OCI-LY3 (cell line): ENCODE measurements at regions not wholly inside any gene's neighbourhood (a gene's known extent, or its start where the extent isn't known, plus 50 kb on each side); places are given as distances from the start of the nearest gene placed in this dataset.
"Not testable (repeated sequence)": the region's sequence is repeated elsewhere in the genome, so short reads cannot be mapped to it uniquely, and the experiment has no call there.

ENCODE experiments used
- H2AFZ ChIP-seq: fragments of 200-600, 300-600 bp; shearing (Covaris generic); 2 replicates; pipeline ENCODE4 v1.6.0; 2014; ENCODE audit warnings: antibody characterized with exemption, low read depth, low read length
- H3K27ac ChIP-seq: fragments of 200-600, 300-600 bp; sonication (generic); 2 replicates; pipeline ENCODE4 v1.5.1; 2014; ENCODE audit warnings: mild to moderate bottlenecking, low read length, moderate library complexity, mixed read lengths
- H3K27me3 ChIP-seq: fragments of 200-600, 300-600 bp; sonication (generic); 2 replicates; pipeline ENCODE4 v1.6.1; 2014; ENCODE audit warnings: low read depth, low read length, mixed read lengths
- H3K36me3 ChIP-seq: fragments of 200-600, 300-600 bp; sonication (generic); replicated peaks from 2 replicates; pipeline ENCODE3; 2014; ENCODE audit warnings: low read depth, low read length, mixed read lengths
- H3K4me1 ChIP-seq: fragments of 300-600, 200-600 bp; sonication (generic); 2 replicates; pipeline ENCODE4 v1.6.1; 2014; ENCODE audit warnings: low read length, mixed read lengths
- H3K4me2 ChIP-seq: fragments of 200-600, 300-600 bp; sonication (generic); 2 replicates; pipeline ENCODE4 v1.6.1; 2014; ENCODE audit warnings: low read length, mixed read lengths
- H3K4me3 ChIP-seq: fragments of 300-600, 200-600 bp; sonication (generic); 2 replicates; pipeline ENCODE4 v1.5.1; 2014; ENCODE audit warnings: antibody characterized with exemption, mild to moderate bottlenecking, low read length, moderate library complexity
- H3K79me2 ChIP-seq: fragments of 300-600, 200-600 bp; shearing (Covaris generic); 2 replicates; pipeline ENCODE4 v1.6.1; 2014; ENCODE audit warnings: mild to moderate bottlenecking, low read length, mixed read lengths
- H3K9ac ChIP-seq: fragments of 300-600, 200-600 bp; shearing (Covaris generic); 2 replicates; pipeline ENCODE4 v1.6.0; 2014; ENCODE audit warnings: mild to moderate bottlenecking, low read length, moderate library complexity
- H3K9me3 ChIP-seq: fragments of 200-600, 300-600 bp; shearing (Covaris generic); 2 replicates; pipeline ENCODE4 v1.6.1; 2014; ENCODE audit warnings: low read length, mixed read lengths; ENCODE audit not compliant: insufficient read depth
- H4K20me1 ChIP-seq: fragments of 200-600, 300-600 bp; sonication (generic); 2 replicates; pipeline ENCODE4 v1.6.1; 2016; ENCODE audit warnings: low read length, mixed read lengths; ENCODE audit not compliant: insufficient read depth
- CTCF ChIP-seq: fragments of 200-600, 300-600 bp; sonication (generic); IDR thresholded peaks from 2 replicates; pipeline ENCODE4 v1.5.1; 2014; ENCODE audit warnings: antibody characterized with exemption, low read length, low read depth
- EZH2phosphoT487 ChIP-seq: fragments of 200-600 bp; shearing (Covaris generic); IDR thresholded peaks from 2 replicates; pipeline ENCODE4 v1.6.1; 2018; ENCODE audit warnings: antibody characterized with exemption, mixed run types, low read depth

GRCh38 chr4:170697845-170698244, 608.1 kb upstream of the AADAT start:
- 0 out of 2 replicates have a peak overlapping the region, but pooled peaks have one; percentile 6 for H3K4me3 ChIP-seq
- no peaks in the 10 kb centered on the region for H3K27me3 ChIP-seq
- peak overlapping the region; percentile 44 for H3K4me2 ChIP-seq
- H3K9me3 ChIP-seq = peaks cover 17% of the 10 kb centered on the region; the same call in 1 of the 2 replicates
- no peaks in the 10 kb centered on the region for H3K79me2 ChIP-seq
- H3K9ac ChIP-seq = peak overlapping the region; percentile 5; the same call in 1 of the 2 replicates
- H4K20me1 ChIP-seq = no peaks in the 10 kb centered on the region
- TF ChIP-seq EZH2phosphoT487 = no peak
- no peak for TF ChIP-seq CTCF
- peak overlapping the region; percentile 84 for H3K27ac ChIP-seq
- H3K36me3 ChIP-seq = peaks cover 37% of the 10 kb centered on the region
- peaks cover 25% of the 10 kb centered on the region for H3K4me1 ChIP-seq
- H2AFZ ChIP-seq = 0 out of 2 replicates have a peak overlapping the region, but pooled peaks have one; percentile 6

GRCh38 chr4:170697045-170697444, 607.3 kb upstream of the AADAT start:
- Histone ChIP-seq H3K9ac (no peak overlapping the region), H3K4me2 (no peak overlapping the region), H3K9me3 (peaks cover 23% of the 10 kb centered on the region; the same call in 1 of the 2 replicates), H3K79me2 (no peaks in the 10 kb centered on the region), H3K27me3 (no peaks in the 10 kb centered on the region), H3K27ac (peak overlapping the region; percentile 84), H3K4me1 (peaks cover 25% of the 10 kb centered on the region), H3K4me3 (no peak overlapping the region), H3K36me3 (peaks cover 37% of the 10 kb centered on the region), H4K20me1 (no peaks in the 10 kb centered on the region), H2AFZ (no peak overlapping the region)
- TF ChIP-seq EZH2phosphoT487 (no peak), CTCF (no peak)

GRCh38 chr4:170691168-170691567, 601.4 kb upstream of the AADAT start:
- H3K4me1 ChIP-seq = peaks cover 5% of the 10 kb centered on the region; the same call in 1 of the 2 replicates
- no peaks in the 10 kb centered on the region for H3K27me3 ChIP-seq
- H3K79me2 ChIP-seq = no peaks in the 10 kb centered on the region
- TF ChIP-seq CTCF = no peak
- peaks cover 9% of the 10 kb centered on the region for H3K36me3 ChIP-seq
- no peak overlapping the region for H3K4me2 ChIP-seq
- no peak overlapping the region for H3K4me3 ChIP-seq
- H3K27ac ChIP-seq = no peak overlapping the region
- 0 out of 2 replicates have a peak, but pooled peaks cover 6% of the 10 kb centered on the region for H3K9me3 ChIP-seq
- no peaks in the 10 kb centered on the region for H4K20me1 ChIP-seq
- H3K9ac ChIP-seq = no peak overlapping the region
- H2AFZ ChIP-seq = no peak overlapping the region

GRCh38 chr4:170687751-170688150, 598.0 kb upstream of the AADAT start:
- no peak for TF ChIP-seq CTCF
- TF ChIP-seq EZH2phosphoT487 = no peak
- no peaks in the 10 kb centered on the region for H4K20me1 ChIP-seq
- H3K4me1 ChIP-seq = peaks cover 5% of the 10 kb centered on the region; the same call in 1 of the 2 replicates
- H3K36me3 ChIP-seq = peaks cover 6% of the 10 kb centered on the region
- H3K79me2 ChIP-seq = no peaks in the 10 kb centered on the region
- 0 out of 2 replicates have a peak, but pooled peaks cover 6% of the 10 kb centered on the region for H3K9me3 ChIP-seq
- H3K27me3 ChIP-seq = no peaks in the 10 kb centered on the region
- no peak overlapping the region for H3K27ac ChIP-seq
- H3K4me3 ChIP-seq = no peak overlapping the region
- no peak overlapping the region for H2AFZ ChIP-seq
- H3K9ac ChIP-seq = no peak overlapping the region
- no peak overlapping the region for H3K4me2 ChIP-seq

GRCh38 chr4:170685701-170686100, 595.9 kb upstream of the AADAT start:
- H3K9me3 ChIP-seq, H3K4me1 ChIP-seq, H2AFZ ChIP-seq, H3K27me3 ChIP-seq, H3K4me3 ChIP-seq, H3K27ac ChIP-seq, H4K20me1 ChIP-seq, H3K4me2 ChIP-seq, H3K79me2 ChIP-seq, H3K36me3 ChIP-seq, H3K9ac ChIP-seq: not testable (repeated sequence)
